Kidney (tissue), 13 donors: ENCODE measurements at regions not wholly inside any gene's neighbourhood (a gene's known extent, or its start where the extent isn't known, plus 50 kb on each side); places are given as distances from the start of the nearest gene placed in this dataset.

Source experiments
- DNase-seq, 5 donors: peaks; one replicate each; pipeline ENCODE4 v3.0.0-alpha.2; 2013 to 2020
- FAIRE-seq: peaks from 2 replicates; lab custom pipeline; 2012; peaks lifted over from hg19 to GRCh38; lab: Jason Lieb, UNC
- H3K27ac ChIP-seq, 2 donors: one replicate each; pipeline ENCODE4 v1.7.0; 2013; ENCODE audit warnings: low read depth in 2 of 2, low read length in 2 of 2, inconsistent platforms in 1 of 2
- H3K27me3 ChIP-seq: one replicate; pipeline ENCODE4 v1.7.1; 2013; ENCODE audit warnings: low read length, inconsistent platforms; ENCODE audit not compliant: control insufficient read depth, insufficient read depth
- H3K36me3 ChIP-seq, 3 donors: one replicate each; pipeline versions ENCODE4 v1.7.0 to v1.7.1; 2013; ENCODE audit warnings: low read length in 3 of 3, control low read depth in 1 of 3, inconsistent platforms in 1 of 3; ENCODE audit not compliant: insufficient read depth in 3 of 3, control insufficient read depth in 2 of 3
- H3K4me1 ChIP-seq, 3 donors: one replicate each; pipeline versions ENCODE4 v1.7.0 to v1.7.1; 2013; ENCODE audit warnings: low read length in 3 of 3, inconsistent platforms in 1 of 3, low read depth in 1 of 3; ENCODE audit not compliant: control insufficient read depth in 2 of 3, insufficient read depth in 2 of 3
- H3K4me3 ChIP-seq, 3 donors: one replicate each; pipeline versions ENCODE4 v1.7.0 to v1.8.1; 2013; ENCODE audit warnings: low read length in 3 of 3, control low read depth in 1 of 3, inconsistent platforms in 1 of 3
- H3K9ac ChIP-seq, 3 donors: one replicate each; pipeline versions ENCODE4 v1.7.0 to v1.7.1; 2013; ENCODE audit warnings: low read length in 3 of 3, control low read depth in 1 of 3, inconsistent platforms in 1 of 3
- H3K9me3 ChIP-seq, 3 donors: one replicate each; pipeline versions ENCODE4 v1.7.0 to v1.7.1; 2013; ENCODE audit warnings: low read length in 3 of 3, control low read depth in 1 of 3, inconsistent platforms in 1 of 3; ENCODE audit not compliant: control insufficient read depth in 2 of 3, insufficient read depth in 1 of 3
- CTCF ChIP-seq: IDR thresholded peaks from 3 replicates; pipeline ENCODE4 v1.5.1; 2012; ENCODE audit warnings: mild to moderate bottlenecking, moderate library complexity, borderline replicate concordance; ENCODE audit not compliant: insufficient read depth; ENCODE audit errors: extremely low read depth
- intact Hi-C: fragments of 100-400 bp; cut with DNase I; formaldehyde crosslinking; loops from one replicate; pipeline ENCODE4 v1.11.1; 2022
- donor health status: control.
- donor health status: control.
- donor health status: control.
- donor health status: control.
- donor health status: control.
- donor health status: DM: yes; HTN: yes; CAD: no.
- donor health status: Normal renal cell carcinoma (clear cell type).

GRCh38 chr14:87690076-87690613, 302.8 kb downstream of the GALC start:
- H3K9me3 ChIP-seq = no peaks in the 10 kb centered on the region
- H3K27me3 ChIP-seq = no peaks in the 10 kb centered on the region
- TF ChIP-seq CTCF = no peak
- DNase-seq (peak in 2 of 5 donors; percentile 23 to 36), FAIRE-seq (no peak)
- intact Hi-C loops = no loop called here
- no peaks in the 10 kb centered on the region for H3K36me3 ChIP-seq
- H3K27ac ChIP-seq = no peak overlapping the region
- no peak overlapping the region for H3K4me3 ChIP-seq
- no peak overlapping the region for H3K9ac ChIP-seq
- H3K4me1 ChIP-seq = no peaks in the 10 kb centered on the region

GRCh38 chr14:87688524-87688923, 304.5 kb downstream of the GALC start:
- Histone ChIP-seq H3K9me3 (no peaks in the 10 kb centered on the region), H3K36me3 (no peaks in the 10 kb centered on the region), H3K27ac (no peak overlapping the region), H3K27me3 (no peaks in the 10 kb centered on the region), H3K9ac (no peak overlapping the region), H3K4me1 (no peaks in the 10 kb centered on the region), H3K4me3 (no peak overlapping the region)
- DNase-seq (no peak), FAIRE-seq (no peak)
- intact Hi-C loops = no loop called here
- TF ChIP-seq CTCF = no peak

- DNase-seq = peak in 4 of 5 donors; percentile 32 to 84 (median 73)
- H3K27me3 ChIP-seq = no peaks in the 10 kb centered on the region
- intact Hi-C loops = no loop called here
- no peaks in the 10 kb centered on the region for H3K4me1 ChIP-seq
- no peak for FAIRE-seq
- H3K27ac ChIP-seq = no peak overlapping the region
- H3K9ac ChIP-seq = no peak overlapping the region
- peaks cover 0 to 8% (median 0%) of the 10 kb centered on the region in 3 donors for H3K9me3 ChIP-seq
- TF ChIP-seq CTCF = no peak
- no peaks in the 10 kb centered on the region for H3K36me3 ChIP-seq
- no peak overlapping the region for H3K4me3 ChIP-seq
Observed at GRCh38 chr14:87687420-87687819, 305.6 kb downstream of the GALC start.

GRCh38 chr14:87686746-87687145, 306.2 kb downstream of the GALC start:
- Histone ChIP-seq H3K36me3 (no peaks in the 10 kb centered on the region), H3K4me3 (no peak overlapping the region), H3K9ac (no peak overlapping the region), H3K27ac (no peak overlapping the region), H3K27me3 (no peaks in the 10 kb centered on the region), H3K4me1 (no peaks in the 10 kb centered on the region), H3K9me3 (peaks cover 0 to 8% (median 0%) of the 10 kb centered on the region in 3 donors)
- DNase-seq (no peak), FAIRE-seq (no peak)
- TF ChIP-seq CTCF = no peak
- intact Hi-C loops = no loop called here
